Stomach (tissue), 4 donors: ENCODE measurements at regions not wholly inside any gene's neighbourhood (a gene's known extent, or its start where the extent isn't known, plus 50 kb on each side); places are given as distances from the start of the nearest gene placed in this dataset.

Experiments used
- EP300 ChIP-seq: sonication (generic); formaldehyde crosslinking; IDR thresholded peaks from one replicate; pipeline ENCODE4 v1.6.1; 2017; ENCODE audit warnings: antibody characterized with exemption
- POLR2A ChIP-seq, 4 donors: fragments of 450-650 bp; IDR thresholded peaks; one replicate each; pipeline ENCODE4 v1.6.1; 2016; ENCODE audit warnings: antibody characterized with exemption in 4 of 4, control low read depth in 2 of 4, mild to moderate bottlenecking in 1 of 4, moderate library complexity in 1 of 4
- POLR2AphosphoS5 ChIP-seq, 3 donors: sonication (generic); formaldehyde crosslinking; IDR thresholded peaks; one replicate each; pipeline ENCODE4 v1.6.1; 2016; ENCODE audit warnings: antibody characterized with exemption in 3 of 3
- TF ChIP-seq, protein P1 (sequence below), 7 experiments: fragments of 450-650 bp in 4 of 7; fragments of 200-600 bp in 3 of 7; sonication (generic) in 3 of 7; IDR thresholded peaks; one replicate each; pipeline ENCODE4 v1.5.1; 2016 to 2019; ENCODE audit warnings: antibody characterized with exemption in 7 of 7, control low read depth in 2 of 7, mild to moderate bottlenecking in 1 of 7

DNA sequence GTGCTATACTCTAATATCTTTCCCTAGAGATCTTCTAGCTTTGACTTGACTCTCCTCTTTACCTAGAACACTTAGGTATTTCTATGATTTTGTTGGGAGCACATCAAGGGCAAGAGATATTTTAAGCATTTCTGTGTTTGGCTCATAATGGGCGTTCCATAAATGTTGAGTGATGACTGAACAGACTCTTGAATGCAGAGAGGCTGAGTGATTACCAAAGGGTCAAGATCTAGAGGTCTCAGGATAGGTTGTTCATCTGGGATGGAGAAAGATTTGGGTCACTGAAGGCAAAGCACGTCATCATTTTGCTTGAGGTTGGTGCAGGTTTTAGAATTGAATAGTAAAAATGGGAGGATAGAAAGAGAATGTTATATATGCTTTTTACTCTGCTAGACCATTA lies 705.4 kb upstream of the B3GALT2 start:
- TF ChIP-seq, protein P1, sequence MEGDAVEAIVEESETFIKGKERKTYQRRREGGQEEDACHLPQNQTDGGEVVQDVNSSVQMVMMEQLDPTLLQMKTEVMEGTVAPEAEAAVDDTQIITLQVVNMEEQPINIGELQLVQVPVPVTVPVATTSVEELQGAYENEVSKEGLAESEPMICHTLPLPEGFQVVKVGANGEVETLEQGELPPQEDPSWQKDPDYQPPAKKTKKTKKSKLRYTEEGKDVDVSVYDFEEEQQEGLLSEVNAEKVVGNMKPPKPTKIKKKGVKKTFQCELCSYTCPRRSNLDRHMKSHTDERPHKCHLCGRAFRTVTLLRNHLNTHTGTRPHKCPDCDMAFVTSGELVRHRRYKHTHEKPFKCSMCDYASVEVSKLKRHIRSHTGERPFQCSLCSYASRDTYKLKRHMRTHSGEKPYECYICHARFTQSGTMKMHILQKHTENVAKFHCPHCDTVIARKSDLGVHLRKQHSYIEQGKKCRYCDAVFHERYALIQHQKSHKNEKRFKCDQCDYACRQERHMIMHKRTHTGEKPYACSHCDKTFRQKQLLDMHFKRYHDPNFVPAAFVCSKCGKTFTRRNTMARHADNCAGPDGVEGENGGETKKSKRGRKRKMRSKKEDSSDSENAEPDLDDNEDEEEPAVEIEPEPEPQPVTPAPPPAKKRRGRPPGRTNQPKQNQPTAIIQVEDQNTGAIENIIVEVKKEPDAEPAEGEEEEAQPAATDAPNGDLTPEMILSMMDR (IDR thresholded peaks at IDR 0.05): no peak
- TF ChIP-seq POLR2A (IDR thresholded peaks at IDR 0.05): no peak
- TF ChIP-seq POLR2AphosphoS5 (IDR thresholded peaks at IDR 0.05): no peak
- no peak for TF ChIP-seq EP300
